ENCODE measurements at regions not wholly inside any gene's neighbourhood (a gene's known extent, or its start where the extent isn't known, plus 50 kb on each side); places are given as distances from the start of the nearest gene placed in this dataset.
"Not testable (repeated sequence)": the region's sequence is repeated elsewhere in the genome, so short reads cannot be mapped to it uniquely, and the experiment has no call there.

DNA sequence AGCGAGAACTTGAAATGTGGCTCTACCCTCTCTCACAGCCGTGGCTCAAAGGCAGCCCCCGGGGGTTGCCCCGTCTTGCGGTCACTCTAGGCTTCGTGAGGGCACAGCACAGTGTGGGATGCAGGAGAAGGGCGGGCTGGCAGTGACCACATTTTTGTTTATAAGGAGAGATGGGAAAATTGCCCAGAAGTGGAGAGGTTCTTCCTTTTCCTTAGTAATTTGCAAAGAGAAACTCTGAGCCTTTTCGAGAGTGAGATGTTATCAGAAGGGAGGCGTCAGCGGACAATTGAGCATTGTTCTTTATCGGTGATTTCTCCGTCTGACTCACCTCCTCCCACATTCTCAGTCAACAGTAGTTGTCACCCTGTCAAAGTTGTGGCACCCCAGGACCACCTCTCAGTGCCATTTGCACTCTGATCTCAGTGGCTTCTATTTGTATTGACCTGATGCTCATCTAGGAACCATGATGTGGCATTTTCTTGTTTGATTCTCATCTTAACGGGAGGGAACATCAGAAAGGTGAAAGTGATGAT is 89.6 kb downstream of the ACAA2 start:
- peak; percentile 16 for DNase-seq (ENCODE audit: low spot score)
- TF ChIP-seq, protein P1, sequence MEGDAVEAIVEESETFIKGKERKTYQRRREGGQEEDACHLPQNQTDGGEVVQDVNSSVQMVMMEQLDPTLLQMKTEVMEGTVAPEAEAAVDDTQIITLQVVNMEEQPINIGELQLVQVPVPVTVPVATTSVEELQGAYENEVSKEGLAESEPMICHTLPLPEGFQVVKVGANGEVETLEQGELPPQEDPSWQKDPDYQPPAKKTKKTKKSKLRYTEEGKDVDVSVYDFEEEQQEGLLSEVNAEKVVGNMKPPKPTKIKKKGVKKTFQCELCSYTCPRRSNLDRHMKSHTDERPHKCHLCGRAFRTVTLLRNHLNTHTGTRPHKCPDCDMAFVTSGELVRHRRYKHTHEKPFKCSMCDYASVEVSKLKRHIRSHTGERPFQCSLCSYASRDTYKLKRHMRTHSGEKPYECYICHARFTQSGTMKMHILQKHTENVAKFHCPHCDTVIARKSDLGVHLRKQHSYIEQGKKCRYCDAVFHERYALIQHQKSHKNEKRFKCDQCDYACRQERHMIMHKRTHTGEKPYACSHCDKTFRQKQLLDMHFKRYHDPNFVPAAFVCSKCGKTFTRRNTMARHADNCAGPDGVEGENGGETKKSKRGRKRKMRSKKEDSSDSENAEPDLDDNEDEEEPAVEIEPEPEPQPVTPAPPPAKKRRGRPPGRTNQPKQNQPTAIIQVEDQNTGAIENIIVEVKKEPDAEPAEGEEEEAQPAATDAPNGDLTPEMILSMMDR (IDR thresholded peaks at IDR 0.05; ENCODE audit: extremely low read depth, missing control alignments) = no peak

DNA sequence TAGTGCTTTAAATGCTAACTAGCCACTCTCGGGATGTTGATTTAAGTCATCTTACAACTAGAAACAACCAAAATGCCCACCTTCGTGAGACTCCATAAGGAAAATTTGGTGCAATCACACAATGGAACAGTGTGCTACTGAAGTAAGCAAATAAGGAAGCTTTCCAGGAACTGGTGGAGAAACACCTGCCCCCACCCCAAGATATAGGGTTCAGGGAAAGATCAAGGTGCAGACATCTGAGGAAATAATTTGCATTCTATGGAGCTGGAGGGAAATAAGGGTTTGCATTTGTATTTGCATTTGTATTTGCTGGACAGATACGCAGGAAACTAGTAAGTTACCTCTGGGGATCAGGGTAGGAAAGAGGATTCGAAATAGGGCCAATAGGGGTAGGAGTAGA is 90.9 kb downstream of the ACAA2 start:
- TF ChIP-seq, protein P1 (IDR thresholded peaks at IDR 0.05; ENCODE audit: extremely low read depth, missing control alignments) = no peak

DNA sequence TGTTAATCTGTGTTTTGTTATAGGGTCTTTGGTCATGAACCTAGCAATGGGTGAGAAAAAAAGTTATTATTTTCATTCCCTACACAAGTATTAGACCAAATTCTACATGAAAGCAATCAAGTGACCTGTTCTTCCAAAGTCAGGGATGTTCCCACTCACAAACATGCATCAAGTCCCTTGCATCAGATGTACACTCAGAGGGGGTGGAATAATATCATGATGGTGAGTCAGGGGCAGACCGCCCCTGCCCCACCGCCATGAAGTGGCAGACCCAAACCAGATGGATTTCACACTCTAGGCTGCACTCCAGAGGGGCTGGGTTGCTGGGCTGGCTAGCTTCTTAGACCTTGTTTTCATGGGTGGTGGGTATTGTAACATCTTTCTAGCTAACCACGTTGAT is 91.4 kb downstream of the ACAA2 start:
- TF ChIP-seq, protein P1 (IDR thresholded peaks at IDR 0.05; ENCODE audit: extremely low read depth, missing control alignments) = no peak
- no peak for DNase-seq (ENCODE audit: low spot score)

More for the DNA sequence above, 90.9 kb downstream of the ACAA2 start:
- no peak for DNase-seq (ENCODE audit: low spot score)

DNA sequence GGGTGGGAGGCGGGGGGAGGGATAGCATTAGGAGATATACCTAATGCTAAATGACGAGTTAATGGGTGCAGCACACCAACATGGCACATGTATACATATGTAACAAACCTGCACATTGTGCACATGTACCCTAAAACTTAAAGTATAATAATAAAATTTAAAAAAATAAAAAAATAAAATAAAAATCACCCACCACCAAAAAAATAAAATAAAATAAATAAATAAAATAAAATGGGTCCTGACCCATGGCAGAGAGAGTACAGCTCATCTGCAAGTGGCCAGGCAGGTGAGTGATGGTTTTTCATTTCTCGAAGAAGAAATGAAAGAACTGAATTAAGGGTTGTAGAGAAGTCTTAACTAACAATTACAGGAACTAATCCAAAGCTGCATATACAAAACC is 92.4 kb downstream of the ACAA2 start:
- not testable (repeated sequence) for DNase-seq (ENCODE audit: low spot score)

DNA sequence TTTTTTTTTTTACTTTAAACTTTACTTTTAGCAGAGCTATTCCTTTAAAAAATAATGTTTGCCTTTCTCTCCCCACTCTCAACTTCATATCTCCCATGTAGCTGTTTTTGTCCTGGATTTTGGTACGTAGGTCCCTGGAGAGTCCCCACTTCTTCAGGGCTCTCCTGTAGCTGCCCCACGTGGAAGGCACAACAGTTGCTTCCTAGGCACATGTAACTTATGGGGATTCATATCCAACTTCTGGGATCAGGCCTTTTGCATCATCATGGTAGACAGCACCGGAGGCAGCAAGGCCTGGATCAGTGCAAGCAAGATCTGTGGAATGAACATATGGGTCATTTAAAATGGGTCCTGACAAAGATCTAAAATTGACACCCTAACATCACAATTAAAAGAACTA is 95.7 kb downstream of the ACAA2 start:
- TF ChIP-seq, protein P1 (IDR thresholded peaks at IDR 0.05; ENCODE audit: extremely low read depth, missing control alignments) = no peak
- no peak for DNase-seq (ENCODE audit: low spot score)

DNA sequence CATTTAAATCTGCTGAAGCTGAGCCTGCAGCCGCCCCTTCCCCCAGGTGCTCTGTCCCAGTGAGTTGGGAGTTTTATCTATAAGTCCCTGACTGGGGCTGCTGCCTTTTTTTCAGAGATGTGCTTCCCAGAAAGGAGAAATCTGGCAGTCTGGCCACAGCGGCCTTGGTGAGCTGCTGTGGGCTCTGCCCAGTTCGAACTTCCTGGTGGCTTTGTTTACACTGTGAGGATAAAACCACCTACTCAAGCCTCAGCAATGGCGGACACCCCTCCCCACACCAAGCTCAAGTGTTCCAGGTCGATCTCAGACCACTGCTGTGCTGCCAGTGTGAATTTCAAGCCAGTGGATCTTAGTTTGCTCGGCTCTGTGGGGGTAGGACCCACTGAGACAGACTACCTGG is 97.3 kb downstream of the ACAA2 start:
- no peak for DNase-seq (ENCODE audit: low spot score)
- TF ChIP-seq, protein P1 (IDR thresholded peaks at IDR 0.05; ENCODE audit: extremely low read depth, missing control alignments) = no peak

DNA sequence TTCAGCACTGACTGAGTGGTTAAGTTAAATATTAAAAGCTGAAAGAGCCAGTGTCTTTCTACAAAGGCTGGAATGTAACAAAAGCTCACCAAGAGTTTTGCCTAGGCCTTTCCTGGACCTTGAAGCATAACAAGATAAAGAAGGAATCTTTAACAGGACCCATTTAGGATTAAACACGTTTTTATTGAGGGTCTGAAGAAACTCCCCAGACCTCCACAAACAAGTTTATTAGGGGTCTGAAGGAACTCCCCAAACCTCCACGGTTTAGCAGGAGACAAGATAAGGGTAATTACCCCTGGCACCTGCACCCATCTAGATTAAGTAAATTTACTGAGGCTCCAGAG is 104.0 kb downstream of the ACAA2 start:
- DNase-seq (ENCODE audit: low spot score) = no peak
- TF ChIP-seq, protein P1 (IDR thresholded peaks at IDR 0.05; ENCODE audit: extremely low read depth, missing control alignments) = no peak

DNA sequence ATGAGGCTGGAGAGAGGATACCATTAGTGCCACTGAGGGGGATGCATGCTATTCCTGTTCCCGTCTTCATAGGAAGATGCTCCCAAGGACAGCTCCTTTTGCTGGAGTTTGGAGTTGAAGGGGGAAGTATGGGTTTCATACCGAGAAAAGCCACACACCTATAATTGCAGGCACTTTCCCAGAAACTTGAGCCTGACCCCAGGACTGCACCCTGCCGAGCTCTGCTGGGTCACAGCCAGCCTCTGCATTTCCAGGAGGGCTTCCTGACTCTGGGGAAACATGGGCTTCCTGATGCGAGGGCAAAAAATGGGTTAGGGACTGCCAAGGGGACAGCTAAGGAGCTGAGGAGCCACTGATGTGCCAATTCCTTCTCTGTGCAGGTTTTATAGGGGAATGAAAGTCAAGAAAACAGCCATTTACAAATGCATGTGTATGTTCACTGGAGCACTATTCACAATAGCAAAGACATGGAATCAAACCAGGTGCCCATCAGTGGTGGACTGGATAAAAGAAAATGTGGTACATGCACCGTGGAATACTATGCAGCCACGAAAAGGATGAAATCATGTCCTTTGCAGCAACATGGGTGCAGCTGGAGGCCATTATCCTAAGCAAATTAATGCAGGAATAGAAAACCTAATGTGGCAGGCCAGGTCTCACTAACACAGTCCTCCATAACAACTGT is 104.5 kb downstream of the ACAA2 start:
- TF ChIP-seq, protein P1 (IDR thresholded peaks at IDR 0.05; ENCODE audit: extremely low read depth, missing control alignments) = no peak
- no peak for DNase-seq (ENCODE audit: low spot score)
